ENCODE measurements at regions not wholly inside any gene's neighbourhood (a gene's known extent, or its start where the extent isn't known, plus 50 kb on each side); places are given as distances from the start of the nearest gene placed in this dataset.

DNA sequence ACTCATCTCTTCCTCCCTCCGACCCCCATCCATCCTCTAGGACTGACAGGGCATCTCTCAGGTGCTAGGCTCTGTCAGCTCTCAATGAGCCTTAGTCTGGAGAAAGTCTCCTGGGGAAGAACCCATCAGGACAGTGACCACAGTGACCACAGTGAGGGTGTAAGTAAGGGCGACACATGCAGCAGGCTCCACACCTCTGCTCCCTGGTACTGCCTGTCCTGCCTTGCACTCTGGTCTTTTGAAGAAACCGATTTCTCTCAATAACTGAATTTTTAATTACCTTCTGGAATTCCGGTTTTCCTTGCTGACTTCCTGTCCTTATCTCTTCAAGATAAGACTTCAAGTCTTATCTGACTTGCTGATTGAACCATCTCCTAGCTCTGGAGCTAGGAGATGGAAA, 190.2 kb downstream of the ACTR3B start:
- TF ChIP-seq, protein P1, sequence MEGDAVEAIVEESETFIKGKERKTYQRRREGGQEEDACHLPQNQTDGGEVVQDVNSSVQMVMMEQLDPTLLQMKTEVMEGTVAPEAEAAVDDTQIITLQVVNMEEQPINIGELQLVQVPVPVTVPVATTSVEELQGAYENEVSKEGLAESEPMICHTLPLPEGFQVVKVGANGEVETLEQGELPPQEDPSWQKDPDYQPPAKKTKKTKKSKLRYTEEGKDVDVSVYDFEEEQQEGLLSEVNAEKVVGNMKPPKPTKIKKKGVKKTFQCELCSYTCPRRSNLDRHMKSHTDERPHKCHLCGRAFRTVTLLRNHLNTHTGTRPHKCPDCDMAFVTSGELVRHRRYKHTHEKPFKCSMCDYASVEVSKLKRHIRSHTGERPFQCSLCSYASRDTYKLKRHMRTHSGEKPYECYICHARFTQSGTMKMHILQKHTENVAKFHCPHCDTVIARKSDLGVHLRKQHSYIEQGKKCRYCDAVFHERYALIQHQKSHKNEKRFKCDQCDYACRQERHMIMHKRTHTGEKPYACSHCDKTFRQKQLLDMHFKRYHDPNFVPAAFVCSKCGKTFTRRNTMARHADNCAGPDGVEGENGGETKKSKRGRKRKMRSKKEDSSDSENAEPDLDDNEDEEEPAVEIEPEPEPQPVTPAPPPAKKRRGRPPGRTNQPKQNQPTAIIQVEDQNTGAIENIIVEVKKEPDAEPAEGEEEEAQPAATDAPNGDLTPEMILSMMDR (IDR thresholded peaks at IDR 0.05 in 8 of 11, conservative IDR thresholded peaks at IDR 0.05 in 3 of 11) = no peak
- TF ChIP-seq POLR2A (IDR thresholded peaks at IDR 0.05) (no peak), POLR2AphosphoS5 (IDR thresholded peaks at IDR 0.05) (no peak)

All from spleen (tissue), 7 donors.